Islet of Langerhans (tissue), 1 donor: ENCODE measurements at regions not wholly inside any gene's neighbourhood (a gene's known extent, or its start where the extent isn't known, plus 50 kb on each side); places are given as distances from the start of the nearest gene placed in this dataset.

ENCODE experiments used
- FAIRE-seq: peaks from one replicate; lab custom pipeline; 2011; peaks lifted over from hg19 to GRCh38; lab: Jason Lieb, UNC

DNA sequence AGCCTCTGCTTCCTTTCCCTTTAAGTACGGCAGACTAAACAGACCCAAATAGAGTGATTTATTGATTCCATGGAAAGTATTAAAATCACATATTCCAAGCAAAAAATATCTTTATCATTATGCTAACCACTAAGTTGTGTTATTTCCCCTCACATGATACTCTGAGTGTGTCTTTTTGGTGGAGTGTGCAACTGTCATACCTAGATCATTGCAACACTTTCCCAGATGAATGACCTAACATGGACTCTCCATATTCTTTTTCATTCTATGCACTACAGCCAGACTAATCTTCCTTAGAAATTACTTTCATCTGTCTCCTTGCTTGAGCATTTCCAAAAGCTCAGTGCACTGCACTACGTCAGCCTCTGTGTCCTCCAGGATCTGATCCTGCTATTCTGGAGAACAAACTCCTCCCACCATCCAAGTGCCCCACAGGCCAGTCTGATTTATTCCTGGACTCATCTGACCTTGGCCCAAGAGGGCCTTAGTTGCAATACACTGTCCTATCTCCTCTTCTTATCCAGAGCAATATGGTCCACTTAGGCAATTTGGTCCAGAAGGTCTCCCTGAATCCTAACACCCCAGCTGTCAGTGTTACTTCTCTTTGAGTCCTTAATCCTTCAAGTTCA lies 263.3 kb upstream of the KLF6 start:
- no peak for FAIRE-seq

DNA sequence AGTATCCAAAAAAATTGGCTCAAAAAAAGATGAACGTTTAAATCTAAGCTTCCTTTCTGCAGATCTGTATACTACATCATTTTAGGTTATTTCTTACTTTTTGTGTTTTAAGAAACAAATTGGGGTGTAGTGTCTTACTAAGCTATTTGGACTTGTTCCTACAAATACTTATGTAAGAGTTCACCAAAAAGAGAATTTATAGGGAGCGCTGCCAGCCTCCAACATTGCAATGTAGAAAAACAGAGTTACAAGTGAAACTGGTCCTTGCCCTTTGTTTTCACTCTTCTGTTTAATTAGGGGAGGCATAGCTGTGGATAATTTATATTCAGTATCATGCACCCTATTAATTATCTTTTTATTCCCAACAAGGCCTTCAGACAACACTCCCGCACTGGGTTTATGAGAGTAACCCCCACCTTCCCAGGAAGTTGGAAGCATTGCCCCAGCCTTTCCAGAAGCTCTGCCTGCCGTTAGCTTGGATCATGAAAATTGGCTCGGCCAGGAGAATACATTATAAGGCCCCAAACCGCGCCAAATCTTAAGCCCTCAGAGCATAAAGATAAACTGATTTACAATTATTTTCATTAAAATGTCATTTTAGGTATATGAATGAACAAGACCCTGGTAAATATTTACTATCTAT lies 261.8 kb upstream of the KLF6 start:
- no peak for FAIRE-seq

DNA sequence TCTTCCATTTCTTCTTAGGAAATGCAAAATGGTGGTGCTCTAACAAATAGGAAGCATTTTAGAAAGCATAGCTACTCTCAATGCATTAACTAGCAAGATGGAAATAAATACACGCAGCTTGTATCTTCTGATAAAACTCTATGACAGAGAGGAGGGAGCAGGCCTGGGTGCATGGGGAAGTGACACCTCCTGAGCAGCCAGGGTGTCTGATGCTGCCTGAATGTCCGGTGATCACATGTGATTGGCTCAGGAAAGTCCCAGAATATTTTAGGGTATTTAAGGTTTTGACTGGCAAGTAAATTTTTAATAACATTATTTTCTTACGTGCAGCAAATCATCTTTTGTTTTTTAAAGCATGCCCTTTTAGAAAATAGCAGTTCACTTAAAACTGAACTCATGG lies 261.0 kb upstream of the KLF6 start:
- FAIRE-seq: no peak

DNA sequence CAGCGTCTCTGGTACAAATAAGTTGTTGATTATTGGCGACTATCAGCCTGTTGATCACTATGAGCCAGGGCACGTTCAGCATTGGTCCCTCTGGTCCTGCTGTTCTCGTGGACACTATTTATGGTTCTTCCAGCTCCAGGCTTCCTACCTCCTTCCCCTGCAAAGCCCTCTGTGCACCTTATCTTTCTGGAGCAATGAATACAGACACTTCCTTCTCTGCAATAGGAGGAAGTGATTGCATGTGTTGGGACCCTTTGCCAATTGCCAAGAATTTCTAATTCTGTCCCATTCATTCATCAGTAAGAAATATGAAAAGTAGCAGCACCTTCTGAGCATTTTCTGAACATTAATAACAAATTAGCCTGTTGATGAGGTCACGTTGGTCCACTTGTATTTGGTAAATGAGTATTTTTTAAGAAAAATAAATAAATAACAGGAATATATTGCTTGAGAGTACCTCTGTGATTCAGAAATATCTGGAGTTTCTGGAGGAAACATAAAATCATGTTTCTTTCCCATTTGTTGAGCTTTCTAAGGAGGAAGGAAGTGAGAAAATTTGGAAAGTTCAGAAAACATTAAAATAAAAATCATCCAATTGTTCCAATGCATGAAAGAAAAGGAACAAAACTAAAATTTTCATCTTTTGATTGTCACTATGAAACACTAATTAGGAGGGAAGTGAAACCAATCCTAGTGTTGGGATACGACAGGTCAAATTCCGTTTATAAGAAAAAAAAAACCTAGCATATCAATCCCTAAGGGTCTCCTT lies 259.1 kb upstream of the KLF6 start:
- no peak for FAIRE-seq

DNA sequence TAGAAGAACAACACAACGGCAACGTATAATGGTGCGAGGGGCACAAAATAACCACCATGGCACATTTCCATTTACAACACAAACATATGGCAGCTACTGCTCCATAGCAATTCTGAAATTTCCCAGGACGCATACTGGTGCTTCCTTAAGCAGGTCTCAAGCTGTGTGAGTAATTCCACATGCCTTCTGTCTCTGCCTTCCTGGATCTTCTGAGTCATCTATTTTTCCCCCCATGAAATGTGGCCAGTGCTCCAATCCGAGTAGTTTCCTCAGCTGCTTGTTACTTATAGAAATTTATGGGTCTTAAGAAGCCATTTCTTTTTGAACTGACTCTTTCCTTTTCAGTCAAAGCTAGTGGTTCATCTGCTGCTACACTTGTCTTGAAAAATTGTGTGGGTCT lies 256.6 kb upstream of the KLF6 start:
- no peak for FAIRE-seq

DNA sequence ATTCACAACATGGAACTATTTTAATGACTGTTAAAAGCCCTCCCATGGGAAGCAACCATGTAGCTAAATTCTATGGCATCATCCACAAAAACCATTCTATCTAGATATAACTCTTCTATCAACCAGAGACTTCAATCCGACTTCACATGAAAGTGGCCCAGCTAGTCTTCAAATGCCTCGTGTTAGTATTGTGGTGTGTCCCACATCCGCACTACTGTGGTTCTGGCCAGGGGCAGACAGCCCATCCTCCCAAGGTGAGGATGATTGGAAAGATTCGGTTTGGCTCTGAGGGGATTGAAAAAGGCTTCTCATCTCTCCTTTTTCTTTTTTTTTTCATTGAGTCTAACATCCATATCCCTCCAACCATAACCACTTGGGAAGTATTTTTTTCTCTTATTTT lies 253.0 kb upstream of the KLF6 start:
- FAIRE-seq: no peak

DNA sequence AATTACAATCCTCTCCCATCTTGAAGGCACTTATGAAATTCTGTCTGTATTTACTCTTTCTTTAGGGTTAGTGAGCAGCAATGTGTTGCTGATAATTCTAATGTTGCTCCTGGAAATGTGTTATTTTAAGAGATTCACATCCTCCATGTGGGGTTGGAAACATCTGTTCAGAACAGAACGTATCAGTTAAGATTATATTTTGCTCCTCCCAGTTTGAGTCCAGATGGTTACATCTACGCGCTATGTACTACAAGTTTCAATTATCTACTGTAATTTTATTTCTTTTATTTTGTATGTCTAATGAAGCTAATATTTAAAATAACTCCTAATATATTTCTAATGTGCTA lies 250.6 kb upstream of the KLF6 start:
- no peak for FAIRE-seq

DNA sequence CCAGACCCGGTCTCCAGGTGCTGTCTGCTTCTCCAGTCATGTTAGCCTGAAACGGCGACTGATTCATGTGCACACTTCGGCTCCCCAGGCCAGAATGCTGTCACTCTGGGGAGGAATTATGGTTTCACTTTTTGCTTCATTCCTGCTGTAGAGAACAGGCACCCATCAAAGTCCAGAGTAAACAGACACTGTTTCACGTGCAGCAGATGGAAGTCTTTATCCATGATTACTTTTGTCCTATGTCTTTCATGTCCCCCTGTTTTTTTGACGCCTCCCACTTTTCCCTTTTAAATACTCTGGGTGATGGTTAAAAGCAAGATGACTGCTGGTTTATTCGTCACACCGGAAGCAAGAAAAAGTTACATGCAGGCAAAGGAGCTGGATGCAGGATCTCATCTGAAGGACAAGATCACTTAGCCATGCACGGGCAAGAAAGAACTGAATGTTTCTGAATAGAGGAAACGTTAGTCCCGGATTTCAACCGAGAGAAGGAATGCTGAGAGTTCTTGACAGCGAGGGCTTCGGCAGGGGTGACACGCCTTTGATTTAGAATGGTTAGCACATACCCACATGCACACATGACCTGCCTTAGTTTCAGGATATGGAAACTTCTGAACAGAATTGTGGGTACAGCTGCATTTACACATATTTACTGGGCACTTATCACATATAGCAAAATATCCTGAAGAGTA lies 250.0 kb upstream of the KLF6 start:
- FAIRE-seq: no peak

DNA sequence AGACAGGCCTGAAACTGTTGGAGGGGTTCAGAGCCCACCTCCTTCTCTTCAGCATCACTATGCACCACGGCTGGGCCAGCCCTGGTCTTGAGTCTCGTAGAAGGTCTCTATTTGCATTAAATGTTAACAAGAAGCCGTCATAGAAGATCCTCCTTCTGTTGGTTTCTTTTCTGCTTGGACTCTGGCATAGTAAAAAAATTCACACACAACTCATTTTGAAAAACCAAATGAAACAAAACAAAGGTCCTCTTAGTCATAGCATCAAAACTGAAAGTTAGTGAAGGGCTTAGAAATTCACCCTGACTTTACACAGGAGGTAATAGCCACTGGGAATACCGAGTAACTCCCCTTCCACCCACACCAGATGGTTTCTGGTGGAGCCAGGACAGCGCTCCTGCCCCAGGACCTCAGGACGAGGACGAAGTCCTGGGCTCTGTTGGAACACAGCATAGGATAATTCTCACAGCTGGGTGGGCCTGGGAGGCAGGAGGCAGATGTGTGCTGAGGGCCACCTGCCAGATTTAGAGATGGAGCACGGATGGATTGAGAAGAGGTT lies 248.4 kb upstream of the KLF6 start:
- FAIRE-seq: no peak

DNA sequence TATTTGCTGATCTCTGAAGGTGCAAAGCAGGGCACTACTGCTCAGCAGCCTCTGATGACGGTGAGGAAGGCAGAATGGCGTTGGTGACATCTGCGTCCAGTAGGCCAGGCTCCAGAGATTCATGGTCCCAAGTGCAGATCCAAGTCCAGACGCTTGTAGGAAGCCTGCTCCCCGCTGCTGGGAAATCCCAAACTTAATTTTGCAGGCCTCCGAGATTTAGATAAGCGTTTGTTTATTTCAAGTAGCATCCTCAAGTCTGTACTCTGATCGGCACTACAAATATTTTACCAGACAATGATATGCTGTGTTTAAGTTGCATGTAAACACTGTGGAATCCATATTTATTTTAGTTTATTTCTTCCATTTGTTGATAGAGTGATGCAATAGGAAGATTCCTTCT lies 244.9 kb upstream of the KLF6 start:
- FAIRE-seq: no peak

DNA sequence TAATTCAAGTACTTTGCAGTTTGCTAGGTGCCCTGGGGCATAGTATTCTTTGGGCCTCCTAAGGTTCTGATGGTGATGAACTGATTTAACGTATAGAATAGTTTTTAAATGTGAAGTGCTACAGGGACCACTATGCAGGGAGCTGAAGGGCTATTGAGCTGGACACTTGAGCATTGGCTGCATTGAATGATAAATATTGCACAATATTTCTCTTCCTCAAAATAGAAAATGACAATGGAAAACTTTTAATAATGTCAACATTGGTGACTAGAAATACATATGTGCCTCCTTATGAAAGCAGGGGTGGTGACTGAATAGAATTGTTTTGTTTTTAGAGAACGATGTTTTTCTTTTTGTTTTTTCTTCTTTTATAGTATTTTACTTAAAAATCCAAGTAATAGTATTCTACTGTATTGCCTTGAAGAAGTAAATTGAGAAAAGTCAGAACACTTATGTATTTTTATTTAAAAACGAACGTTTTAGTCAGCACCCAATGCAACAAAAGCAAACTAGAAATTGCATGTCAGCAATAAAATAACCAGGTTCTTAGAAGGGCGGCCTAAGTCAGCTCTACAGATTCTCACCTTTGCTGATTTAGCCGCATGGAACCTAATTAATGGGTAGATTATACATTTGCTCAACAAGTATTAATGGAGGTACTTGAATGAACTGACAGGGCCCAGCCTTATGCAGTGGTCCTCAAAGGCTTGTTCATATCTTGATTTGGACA lies 244.0 kb upstream of the KLF6 start:
- FAIRE-seq: no peak

DNA sequence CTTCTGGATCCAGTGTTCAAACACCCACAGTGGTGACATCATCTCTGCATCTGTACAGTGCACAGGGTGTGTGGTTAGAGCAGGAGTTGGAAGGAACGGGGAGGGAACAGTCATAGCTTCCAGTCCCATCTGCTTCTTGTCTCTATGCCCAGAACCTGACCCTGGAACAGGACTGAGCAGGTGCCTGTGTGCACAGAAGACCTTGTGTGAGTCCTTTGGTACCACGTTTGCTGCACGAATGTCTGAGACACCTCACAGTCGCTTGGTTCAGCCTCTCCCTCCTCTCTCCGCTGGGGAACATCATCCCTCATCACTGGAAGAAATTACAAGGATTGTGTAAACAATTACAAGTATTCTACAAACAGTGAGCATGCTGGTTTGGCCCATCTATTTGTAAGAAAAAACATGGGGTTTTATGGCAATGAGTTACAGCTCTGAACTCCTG lies 243.0 kb upstream of the KLF6 start:
- no peak for FAIRE-seq

DNA sequence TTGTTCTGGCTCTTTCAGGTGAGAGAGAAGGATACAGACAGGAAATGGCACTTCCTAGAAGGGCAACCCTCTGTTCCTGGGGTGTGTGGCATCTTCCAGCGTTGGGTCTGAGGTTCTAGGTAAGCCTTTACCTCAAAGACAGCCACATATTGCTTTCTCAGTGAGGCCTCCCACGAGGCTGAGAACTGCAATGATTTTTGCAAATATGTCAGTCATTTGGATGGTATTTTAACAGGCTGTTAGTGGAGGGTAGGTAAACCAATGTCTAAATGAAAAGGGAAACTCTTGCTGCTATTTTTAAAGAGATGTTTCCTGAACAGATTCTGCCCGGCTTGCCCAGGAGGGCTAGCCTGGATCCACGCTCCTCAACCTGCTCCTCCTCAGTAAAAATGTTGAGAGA lies 240.3 kb upstream of the KLF6 start:
- FAIRE-seq: no peak

DNA sequence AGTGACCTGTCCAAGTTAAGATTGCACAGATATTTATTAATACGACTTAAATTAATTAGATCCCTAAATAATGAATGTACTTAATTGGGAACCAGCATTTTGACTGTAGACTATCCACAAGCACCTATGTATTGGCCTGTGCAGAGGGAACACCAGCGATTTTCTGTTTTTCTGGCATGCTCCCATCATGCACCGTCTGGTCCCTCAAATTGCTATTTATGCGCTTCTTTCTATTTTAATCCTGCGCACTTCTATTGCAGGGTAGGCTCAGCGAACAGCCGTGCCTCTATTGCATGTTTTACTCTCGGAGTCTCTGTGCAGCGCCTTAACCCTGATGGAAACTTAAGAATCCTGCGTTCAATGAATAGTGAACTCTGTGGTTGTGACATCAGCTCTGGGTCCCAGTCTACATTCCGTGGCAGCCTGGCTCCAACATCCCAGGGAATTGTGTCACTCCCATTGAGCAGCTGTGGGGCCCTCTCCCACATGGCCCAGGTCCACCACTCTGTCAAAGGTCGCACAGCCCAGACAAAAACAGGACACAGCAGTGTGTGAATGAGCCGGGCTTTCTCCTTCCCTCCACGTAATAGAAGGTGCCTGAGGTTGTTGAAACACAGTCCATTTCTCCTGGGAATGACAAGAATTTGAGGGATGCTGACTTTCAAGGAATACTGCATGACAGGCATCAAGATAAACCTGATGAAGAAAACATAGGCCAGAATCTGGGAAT lies 239.7 kb upstream of the KLF6 start:
- FAIRE-seq: no peak

DNA sequence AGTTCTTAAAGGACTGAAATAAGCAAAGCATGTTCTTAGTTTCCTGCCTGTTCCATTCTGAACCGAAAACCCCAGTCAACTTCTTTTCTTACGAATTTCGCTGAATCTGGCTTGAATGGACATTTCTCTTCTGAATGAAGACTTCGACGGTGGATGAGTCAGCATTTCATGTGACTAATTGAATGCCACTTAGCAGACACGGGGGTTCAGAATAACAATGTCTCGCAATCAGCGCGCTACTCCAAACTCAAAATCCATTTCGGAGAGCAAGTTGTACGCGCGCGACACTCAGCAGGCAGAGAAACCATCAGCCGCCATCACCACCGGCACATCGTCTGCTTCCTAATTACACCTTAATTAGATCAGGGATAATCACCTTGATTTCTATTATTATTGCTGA lies 239.0 kb upstream of the KLF6 start:
- no peak for FAIRE-seq

DNA sequence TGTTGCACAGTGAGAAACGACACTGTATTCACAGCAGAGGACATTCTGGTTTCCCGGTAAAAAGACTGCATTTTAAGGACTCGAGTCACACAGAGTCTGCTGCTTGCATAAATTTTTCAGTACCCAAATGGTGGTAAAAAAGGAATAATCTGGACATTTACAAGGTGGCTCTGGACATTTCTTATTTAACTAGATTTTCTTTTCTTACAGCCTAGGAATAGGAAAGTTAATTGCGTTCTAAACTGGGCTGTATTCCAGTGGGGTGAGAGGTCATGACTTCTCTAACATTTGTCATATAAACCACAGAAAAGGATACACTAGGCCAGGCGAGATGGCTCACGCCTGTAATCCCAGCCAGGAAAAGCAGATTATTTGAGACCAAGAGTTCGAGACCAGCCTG lies 237.5 kb upstream of the KLF6 start:
- FAIRE-seq: no peak

DNA sequence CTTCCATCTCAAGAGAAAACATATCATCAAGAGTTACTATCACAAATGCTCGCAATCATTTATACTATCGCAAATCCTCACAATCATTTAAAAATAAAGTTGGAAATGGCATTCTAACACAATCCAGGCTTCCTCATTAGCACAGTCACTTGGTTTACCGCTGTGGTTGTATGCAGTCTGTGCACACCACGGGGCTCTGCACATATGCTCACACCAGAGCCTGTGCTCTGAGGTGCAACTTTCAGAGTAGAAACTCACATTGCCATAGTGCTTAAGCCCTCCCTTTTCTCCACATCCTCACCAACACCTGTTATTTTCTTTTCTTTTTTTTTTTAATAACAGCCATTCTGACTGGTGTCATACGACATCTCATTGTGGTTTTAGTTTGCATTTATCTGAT lies 235.6 kb upstream of the KLF6 start:
- FAIRE-seq: no peak

DNA sequence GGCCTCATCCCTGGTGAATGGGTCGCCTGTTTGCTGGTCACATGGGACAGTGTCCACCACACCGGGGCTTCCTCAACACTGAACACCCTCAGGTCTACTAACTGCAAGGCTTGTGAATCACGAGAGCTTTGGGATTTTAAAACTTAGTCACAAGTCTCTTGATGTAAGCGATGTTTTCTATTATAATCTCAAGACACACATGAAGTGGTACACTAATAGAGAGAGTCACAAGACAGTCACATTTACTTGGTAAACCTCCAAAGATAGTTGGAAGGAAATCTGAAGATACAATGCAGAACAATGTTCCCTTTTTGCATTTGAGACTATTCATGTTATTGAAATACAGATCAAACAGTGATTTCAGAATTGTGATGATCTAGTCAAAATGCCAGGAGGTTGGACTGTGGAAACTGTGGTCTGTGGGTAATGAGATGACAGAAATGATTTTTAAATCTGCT lies 233.1 kb upstream of the KLF6 start:
- FAIRE-seq: no peak

DNA sequence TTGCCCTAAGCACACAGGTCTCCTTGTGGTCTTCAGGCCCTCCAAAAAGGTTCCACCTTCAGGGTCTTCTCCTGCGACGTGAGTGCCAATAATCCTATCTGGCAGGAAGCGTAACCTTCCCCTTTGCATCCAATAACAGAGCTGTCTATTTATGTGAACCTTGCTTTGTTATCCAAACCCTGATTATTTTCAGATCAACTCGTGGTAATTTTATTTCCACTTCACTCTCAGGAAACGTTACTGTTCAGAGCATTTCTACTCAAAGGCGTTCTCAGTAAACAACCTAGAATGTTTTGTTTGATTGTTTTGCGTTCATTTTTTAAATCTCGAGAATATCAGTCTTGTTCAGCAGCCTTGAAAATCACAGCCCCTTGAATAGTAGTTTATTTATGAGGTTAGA lies 232.3 kb upstream of the KLF6 start:
- FAIRE-seq: no peak

DNA sequence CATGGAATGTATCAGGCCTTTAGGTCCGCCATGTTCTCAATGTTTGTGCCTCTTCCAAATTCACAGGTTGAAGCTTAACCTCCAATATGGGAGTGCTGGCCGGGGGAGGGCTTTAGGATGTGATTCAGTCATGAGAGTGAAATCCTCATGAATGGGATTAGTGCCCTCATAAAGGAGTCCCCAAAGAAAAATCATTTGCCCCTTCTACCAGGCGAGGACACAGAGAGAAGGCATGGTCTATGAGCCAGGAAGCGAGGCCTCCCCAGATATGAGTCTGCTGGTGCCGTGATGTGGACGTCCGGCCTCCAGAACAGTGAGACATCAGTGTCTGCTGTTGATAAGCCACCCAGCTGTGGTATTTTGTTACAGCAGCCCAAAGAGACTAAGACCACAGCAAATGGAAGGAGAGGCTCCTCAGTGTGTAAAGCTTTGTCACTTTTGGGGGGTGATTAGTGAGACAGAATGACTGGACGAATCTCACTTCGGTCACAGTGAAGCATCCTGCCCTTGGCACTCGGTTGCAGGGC lies 231.3 kb upstream of the KLF6 start:
- FAIRE-seq: no peak

DNA sequence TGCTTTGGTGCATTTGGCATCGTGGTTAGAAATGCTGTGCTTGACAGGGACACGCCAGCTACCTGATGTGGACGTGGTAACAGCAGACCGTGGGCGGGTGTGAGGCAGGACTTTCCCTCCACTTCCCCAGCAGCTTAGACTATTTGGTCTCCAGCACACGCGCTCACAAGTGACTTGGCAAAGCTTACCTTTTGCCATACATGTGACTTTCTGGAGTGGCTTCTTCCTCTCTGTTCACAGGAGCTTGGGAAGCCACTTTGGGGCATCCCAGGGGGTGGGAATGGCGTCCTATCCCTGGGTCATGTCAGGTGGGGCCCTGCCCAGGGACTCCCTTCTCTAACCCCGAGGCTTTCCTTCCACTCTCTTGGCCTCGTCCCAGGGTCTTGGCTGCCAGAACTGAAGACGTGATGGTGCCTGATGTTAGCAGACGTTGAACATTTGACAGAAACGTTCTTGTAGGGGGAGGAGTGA lies 228.7 kb upstream of the KLF6 start:
- no peak for FAIRE-seq
